HFF-Myc (cell line): ENCODE measurements at regions not wholly inside any gene's neighbourhood (a gene's known extent, or its start where the extent isn't known, plus 50 kb on each side); places are given as distances from the start of the nearest gene placed in this dataset.

Source experiments
- DNase-seq: peaks from one replicate; pipeline ENCODE4 v3.0.0-alpha.2; 2011; ENCODE audit warnings: low read depth; ENCODE audit errors: extremely low read depth
- H3K4me3 ChIP-seq: replicated peaks from 2 replicates; pipeline ENCODE4 v1.5.1; 2011; ENCODE audit warnings: low read depth, mild to moderate bottlenecking, control low read depth, low read length
- CTCF ChIP-seq: IDR thresholded peaks from 2 replicates; pipeline ENCODE4 v1.5.1; 2012; ENCODE audit warnings: mild to moderate bottlenecking, low read depth, low read length, control low read depth; ENCODE audit errors: missing control alignments

- no peak for DNase-seq
- TF ChIP-seq CTCF: no peak
- H3K4me3 ChIP-seq: no peak overlapping the region
Measured at GRCh38 chr6:79789896-79790295, 157.5 kb downstream of the ELOVL4 start.

GRCh38 chr6:79788756-79789155 is 157.6 kb downstream of the SH3BGRL2 start:
- TF ChIP-seq CTCF: no peak
- no peak for DNase-seq
- no peak overlapping the region for H3K4me3 ChIP-seq

GRCh38 chr6:79787626-79788025 is 156.5 kb downstream of the SH3BGRL2 start:
- no peak for TF ChIP-seq CTCF
- DNase-seq: no peak
- no peak overlapping the region for H3K4me3 ChIP-seq

GRCh38 chr6:79784395-79784753 is 153.2 kb downstream of the SH3BGRL2 start:
- no peak for TF ChIP-seq CTCF
- H3K4me3 ChIP-seq: no peak overlapping the region
- DNase-seq: no peak

GRCh38 chr6:79783670-79784394 is 152.7 kb downstream of the SH3BGRL2 start:
- TF ChIP-seq CTCF: no peak
- no peak for DNase-seq
- no peak overlapping the region for H3K4me3 ChIP-seq

- DNase-seq: no peak
- no peak for TF ChIP-seq CTCF
Measured at GRCh38 chr6:79782792-79783580, 151.9 kb downstream of the SH3BGRL2 start.

More at GRCh38 chr6:79782792-79783580, 151.9 kb downstream of the SH3BGRL2 start:
- H3K4me3 ChIP-seq: no peak overlapping the region
